C4-2B (cell line): ENCODE measurements at regions not wholly inside any gene's neighbourhood (a gene's known extent, or its start where the extent isn't known, plus 50 kb on each side); places are given as distances from the start of the nearest gene placed in this dataset.

ENCODE experiments used
- CTCF ChIP-seq: fragments of 450-650 bp; conservative IDR thresholded peaks from 2 replicates; pipeline ENCODE4 v1.5.1; 2017; ENCODE audit warnings: mild to moderate bottlenecking
- ZFX ChIP-seq: fragments of 450-650 bp; IDR thresholded peaks from 2 replicates; pipeline ENCODE4 v1.6.1; 2017

DNA sequence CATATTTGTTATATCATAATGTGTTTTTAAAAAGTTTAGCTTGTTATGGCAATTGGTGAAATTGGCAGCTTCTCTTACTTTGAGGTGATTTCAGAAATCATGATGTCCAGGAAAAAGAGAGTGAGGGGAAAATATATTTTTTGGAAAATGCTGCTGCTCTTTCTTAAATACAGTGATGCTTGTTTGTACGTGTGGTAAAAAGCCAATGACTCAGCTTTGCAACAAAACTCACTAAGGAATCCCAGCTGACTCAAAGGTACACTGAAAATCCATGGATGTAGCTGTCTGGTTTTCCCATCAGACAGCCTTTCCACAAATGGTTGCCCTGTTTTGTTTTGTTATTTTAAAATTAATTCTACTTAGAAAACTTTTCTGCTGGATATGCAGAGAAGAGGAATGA lies 306.4 kb upstream of the PAPPA start:
- TF ChIP-seq ZFX (no peak), CTCF (no peak)
